ENCODE measurements at regions not wholly inside any gene's neighbourhood (a gene's known extent, or its start where the extent isn't known, plus 50 kb on each side); places are given as distances from the start of the nearest gene placed in this dataset.
A peak's percentile ranks its signal among the peaks of the same experiment; 100 is the strongest.
"Not testable (repeated sequence)": the region's sequence is repeated elsewhere in the genome, so short reads cannot be mapped to it uniquely, and the experiment has no call there.

DNA sequence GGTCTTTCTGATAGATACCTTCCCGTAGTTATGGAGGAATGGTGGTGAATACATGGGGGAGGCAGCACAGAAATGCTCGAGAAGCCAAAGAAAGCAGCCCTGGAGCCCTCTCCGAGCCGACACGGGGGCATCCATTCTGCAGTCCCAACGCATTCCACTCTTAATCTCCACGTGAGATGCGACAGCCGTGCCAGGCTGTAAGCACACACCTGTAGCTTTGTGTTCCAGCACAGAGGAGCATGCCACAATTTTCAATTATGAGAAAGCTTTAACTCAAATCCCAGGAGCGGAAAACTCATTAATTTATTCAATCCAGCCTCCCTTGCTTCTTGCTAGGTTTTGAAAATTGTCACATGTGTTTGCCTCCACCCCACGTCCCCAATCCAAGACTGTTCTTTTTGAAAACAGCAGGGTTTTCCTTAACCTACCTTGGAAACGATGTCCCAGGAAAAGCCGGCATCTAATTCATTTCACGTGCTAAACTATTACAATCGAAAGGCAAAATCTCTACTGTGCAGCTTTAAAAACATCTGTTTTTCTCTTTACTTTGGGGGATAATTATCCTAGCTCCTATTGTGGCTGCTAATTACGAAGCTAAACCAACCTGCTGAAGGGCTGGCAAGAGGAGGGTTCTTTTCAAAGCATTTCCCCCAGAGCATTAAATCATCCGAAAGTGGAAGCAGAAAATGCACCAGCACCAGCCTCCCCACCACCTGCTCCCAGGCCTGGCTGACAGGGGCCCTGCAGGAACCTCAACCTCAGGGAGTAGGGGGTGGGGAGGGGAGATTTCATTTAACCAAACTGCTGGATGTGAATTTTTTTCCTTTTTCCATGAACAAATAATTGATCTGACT, 56.0 kb upstream of the CHST15 start (continued):
- TF ChIP-seq MXI1 (IDR thresholded peaks at IDR 0.05; ENCODE audit: low read depth, low read length) (0 out of 2 replicates have a peak, but pooled peaks have one; percentile 25), SIX5 (IDR thresholded peaks at IDR 0.05; ENCODE audit: low read depth, low read length, severe bottlenecking) (no peak), CHD1 (IDR thresholded peaks at IDR 0.05; ENCODE audit: low read depth, low read length) (no peak), CEBPB (IDR thresholded peaks at IDR 0.05; ENCODE audit: borderline replicate concordance in 1 of 2, low read depth in 2 of 2, low read length in 2 of 2) (no peak), TCF3 (IDR thresholded peaks at IDR 0.05; ENCODE audit: borderline replicate concordance, insufficient read depth, low read depth, low read length) (peak; percentile 27; the same call in 1 of the 2 replicates), EP300 (IDR thresholded peaks at IDR 0.05; ENCODE audit: borderline replicate concordance in 1 of 2, control insufficient read depth in 1 of 2, low read depth in 2 of 2, low read length in 2 of 2) (0 out of 4 replicates have a peak, but pooled peaks of 1 of the 2 experiments have one; percentile 47), NFXL1 (IDR thresholded peaks at IDR 0.05; ENCODE audit: borderline replicate concordance) (no peak), FOXM1 (IDR thresholded peaks at IDR 0.05; ENCODE audit: low read depth, low read length) (no peak), HCFC1 (IDR thresholded peaks at IDR 0.05; ENCODE audit: low read length) (no peak)

DNA sequence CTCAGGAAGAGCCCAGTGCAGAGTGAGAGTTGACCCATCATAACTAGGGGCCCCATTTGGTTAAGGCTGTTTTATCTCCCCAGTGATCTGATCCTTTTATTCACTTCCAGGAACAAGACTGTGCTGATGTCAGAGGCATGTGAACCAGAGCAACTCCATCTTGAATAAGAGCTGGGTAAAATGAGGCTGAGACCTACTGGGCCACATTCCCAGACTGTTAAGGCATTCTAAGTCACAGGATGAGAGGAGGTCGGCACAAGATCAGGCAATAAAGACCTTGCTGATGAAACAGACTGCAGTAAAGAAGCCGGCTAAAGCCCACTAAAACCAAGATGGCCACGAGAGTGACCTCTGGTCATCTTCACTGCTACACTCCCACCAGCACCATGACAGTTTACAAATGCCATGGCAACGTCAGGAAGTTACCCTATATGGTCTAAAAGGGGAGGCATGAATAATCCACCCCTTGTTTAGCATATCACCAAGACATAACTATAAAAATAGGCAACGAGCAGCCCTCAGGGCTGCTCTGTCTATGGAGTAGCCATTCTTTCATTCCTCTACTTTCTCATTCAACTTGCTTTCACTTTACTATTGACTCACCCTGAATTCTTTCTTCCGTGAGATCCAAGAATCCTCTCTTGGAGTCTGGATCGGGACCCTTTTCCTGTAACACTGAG, 55.3 kb upstream of the CHST15 start:
- in situ Hi-C loops (cut with MboI); SMC1A ChIA-PET (ENCODE audit: uncharacterized antibody, unreplicated experiment); H3K4me3 ChIP-seq; H4K20me1 ChIP-seq (ENCODE audit: control insufficient read depth, insufficient read depth); H3K79me2 ChIP-seq (ENCODE audit: control insufficient read depth, insufficient read depth, low read length); RAD21 ChIA-PET (ENCODE audit: unreplicated experiment); H3K9ac ChIP-seq (ENCODE audit: control insufficient read depth, insufficient read depth, low read length); H3K27me3 ChIP-seq (replicated peaks in 1 of 2; ENCODE audit: control insufficient read depth in 2 of 2, insufficient read depth in 2 of 2, low read length in 1 of 2); H3K27ac ChIP-seq (ENCODE audit: control insufficient read depth, insufficient read depth); intact Hi-C loops (cut with micrococcal nuclease; ENCODE audit: unreplicated experiment); BruUV-seq (replicated peaks); H2AFZ ChIP-seq (ENCODE audit: control insufficient read depth, low read depth, low read length); FAIRE-seq; POLR2A ChIA-PET; H3K36me3 ChIP-seq (ENCODE audit: control insufficient read depth in 2 of 2, insufficient read depth in 2 of 2, low read length in 1 of 2); DNase-seq (ENCODE audit: low read depth, low spot score); H3K4me2 ChIP-seq (ENCODE audit: control insufficient read depth, insufficient read depth); H3K9me3 ChIP-seq (replicated peaks; ENCODE audit: control insufficient read depth, insufficient read depth, low read length); ATAC-seq; CTCF ChIA-PET: not testable (repeated sequence)
- WGBS (ENCODE audit: insufficient coverage, insufficient replicate concordance, low lambda C conversion rate, missing lambda C conversion rate), result 41% methylated on average over 7 of the region's 7 CpGs
- TF ChIP-seq, protein P1, sequence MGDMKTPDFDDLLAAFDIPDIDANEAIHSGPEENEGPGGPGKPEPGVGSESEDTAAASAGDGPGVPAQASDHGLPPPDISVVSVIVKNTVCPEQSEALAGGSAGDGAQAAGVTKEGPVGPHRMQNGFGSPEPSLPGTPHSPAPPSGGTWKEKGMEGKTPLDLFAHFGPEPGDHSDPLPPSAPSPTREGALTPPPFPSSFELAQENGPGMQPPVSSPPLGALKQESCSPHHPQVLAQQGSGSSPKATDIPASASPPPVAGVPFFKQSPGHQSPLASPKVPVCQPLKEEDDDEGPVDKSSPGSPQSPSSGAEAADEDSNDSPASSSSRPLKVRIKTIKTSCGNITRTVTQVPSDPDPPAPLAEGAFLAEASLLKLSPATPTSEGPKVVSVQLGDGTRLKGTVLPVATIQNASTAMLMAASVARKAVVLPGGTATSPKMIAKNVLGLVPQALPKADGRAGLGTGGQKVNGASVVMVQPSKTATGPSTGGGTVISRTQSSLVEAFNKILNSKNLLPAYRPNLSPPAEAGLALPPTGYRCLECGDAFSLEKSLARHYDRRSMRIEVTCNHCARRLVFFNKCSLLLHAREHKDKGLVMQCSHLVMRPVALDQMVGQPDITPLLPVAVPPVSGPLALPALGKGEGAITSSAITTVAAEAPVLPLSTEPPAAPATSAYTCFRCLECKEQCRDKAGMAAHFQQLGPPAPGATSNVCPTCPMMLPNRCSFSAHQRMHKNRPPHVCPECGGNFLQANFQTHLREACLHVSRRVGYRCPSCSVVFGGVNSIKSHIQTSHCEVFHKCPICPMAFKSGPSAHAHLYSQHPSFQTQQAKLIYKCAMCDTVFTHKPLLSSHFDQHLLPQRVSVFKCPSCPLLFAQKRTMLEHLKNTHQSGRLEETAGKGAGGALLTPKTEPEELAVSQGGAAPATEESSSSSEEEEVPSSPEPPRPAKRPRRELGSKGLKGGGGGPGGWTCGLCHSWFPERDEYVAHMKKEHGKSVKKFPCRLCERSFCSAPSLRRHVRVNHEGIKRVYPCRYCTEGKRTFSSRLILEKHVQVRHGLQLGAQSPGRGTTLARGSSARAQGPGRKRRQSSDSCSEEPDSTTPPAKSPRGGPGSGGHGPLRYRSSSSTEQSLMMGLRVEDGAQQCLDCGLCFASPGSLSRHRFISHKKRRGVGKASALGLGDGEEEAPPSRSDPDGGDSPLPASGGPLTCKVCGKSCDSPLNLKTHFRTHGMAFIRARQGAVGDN (IDR thresholded peaks at IDR 0.05), result peak; percentile 53; the same call in 1 of the 2 replicates
- TF ChIP-seq, protein P2, sequence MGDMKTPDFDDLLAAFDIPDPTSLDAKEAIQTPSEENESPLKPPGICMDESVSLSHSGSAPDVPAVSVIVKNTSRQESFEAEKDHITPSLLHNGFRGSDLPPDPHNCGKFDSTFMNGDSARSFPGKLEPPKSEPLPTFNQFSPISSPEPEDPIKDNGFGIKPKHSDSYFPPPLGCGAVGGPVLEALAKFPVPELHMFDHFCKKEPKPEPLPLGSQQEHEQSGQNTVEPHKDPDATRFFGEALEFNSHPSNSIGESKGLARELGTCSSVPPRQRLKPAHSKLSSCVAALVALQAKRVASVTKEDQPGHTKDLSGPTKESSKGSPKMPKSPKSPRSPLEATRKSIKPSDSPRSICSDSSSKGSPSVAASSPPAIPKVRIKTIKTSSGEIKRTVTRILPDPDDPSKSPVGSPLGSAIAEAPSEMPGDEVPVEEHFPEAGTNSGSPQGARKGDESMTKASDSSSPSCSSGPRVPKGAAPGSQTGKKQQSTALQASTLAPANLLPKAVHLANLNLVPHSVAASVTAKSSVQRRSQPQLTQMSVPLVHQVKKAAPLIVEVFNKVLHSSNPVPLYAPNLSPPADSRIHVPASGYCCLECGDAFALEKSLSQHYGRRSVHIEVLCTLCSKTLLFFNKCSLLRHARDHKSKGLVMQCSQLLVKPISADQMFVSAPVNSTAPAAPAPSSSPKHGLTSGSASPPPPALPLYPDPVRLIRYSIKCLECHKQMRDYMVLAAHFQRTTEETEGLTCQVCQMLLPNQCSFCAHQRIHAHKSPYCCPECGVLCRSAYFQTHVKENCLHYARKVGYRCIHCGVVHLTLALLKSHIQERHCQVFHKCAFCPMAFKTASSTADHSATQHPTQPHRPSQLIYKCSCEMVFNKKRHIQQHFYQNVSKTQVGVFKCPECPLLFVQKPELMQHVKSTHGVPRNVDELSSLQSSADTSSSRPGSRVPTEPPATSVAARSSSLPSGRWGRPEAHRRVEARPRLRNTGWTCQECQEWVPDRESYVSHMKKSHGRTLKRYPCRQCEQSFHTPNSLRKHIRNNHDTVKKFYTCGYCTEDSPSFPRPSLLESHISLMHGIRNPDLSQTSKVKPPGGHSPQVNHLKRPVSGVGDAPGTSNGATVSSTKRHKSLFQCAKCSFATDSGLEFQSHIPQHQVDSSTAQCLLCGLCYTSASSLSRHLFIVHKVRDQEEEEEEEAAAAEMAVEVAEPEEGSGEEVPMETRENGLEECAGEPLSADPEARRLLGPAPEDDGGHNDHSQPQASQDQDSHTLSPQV (IDR thresholded peaks at IDR 0.05), result peak; percentile 71; the same call in 1 of the 2 replicates
- peaks cover 25% of the 10 kb centered on the region for H3K4me1 ChIP-seq (ENCODE audit: control insufficient read depth, insufficient read depth, low read length)

Data from GM12878 (cell line).